Type B pancreatic cell (in vitro differentiated cells): ENCODE measurements at regions not wholly inside any gene's neighbourhood (a gene's known extent, or its start where the extent isn't known, plus 50 kb on each side); places are given as distances from the start of the nearest gene placed in this dataset.
A peak's percentile ranks its signal among the peaks of the same experiment; 100 is the strongest.

Source experiments
- DNase-seq: peaks from one replicate; pipeline ENCODE4 v3.0.0; 2021; ENCODE audit warnings: mixed read lengths; ENCODE audit not compliant: unreplicated experiment; ENCODE audit errors: extremely low spot score
- H3K27ac Mint-ChIP-seq: 2 replicates; pipeline ENCODE4 v1.8.0; 2021; ENCODE audit warnings: mild to moderate bottlenecking, mixed read lengths
- H3K27me3 Mint-ChIP-seq: 2 replicates; pipeline ENCODE4 v1.8.0; 2021; ENCODE audit warnings: mixed read lengths
- H3K36me3 Mint-ChIP-seq: 2 replicates; pipeline ENCODE4 v1.8.0; 2021; ENCODE audit warnings: mixed read lengths
- H3K4me1 Mint-ChIP-seq: one replicate; pipeline ENCODE4 v1.8.0; 2021; ENCODE audit warnings: mixed read lengths; ENCODE audit not compliant: unreplicated experiment
- H3K4me3 Mint-ChIP-seq: 2 replicates; pipeline ENCODE4 v1.8.0; 2021; ENCODE audit warnings: mild to moderate bottlenecking, mixed read lengths
- H3K9me3 Mint-ChIP-seq: 2 replicates; pipeline ENCODE4 v1.8.0; 2021; ENCODE audit warnings: mixed read lengths
- TF ChIP-seq, protein P1 (sequence below): fragments of 200-600 bp; sonication (generic); conservative IDR thresholded peaks from 2 replicates; pipeline ENCODE4 v1.5.0; 2021; ENCODE audit warnings: antibody characterized with exemption, mild to moderate bottlenecking

DNA sequence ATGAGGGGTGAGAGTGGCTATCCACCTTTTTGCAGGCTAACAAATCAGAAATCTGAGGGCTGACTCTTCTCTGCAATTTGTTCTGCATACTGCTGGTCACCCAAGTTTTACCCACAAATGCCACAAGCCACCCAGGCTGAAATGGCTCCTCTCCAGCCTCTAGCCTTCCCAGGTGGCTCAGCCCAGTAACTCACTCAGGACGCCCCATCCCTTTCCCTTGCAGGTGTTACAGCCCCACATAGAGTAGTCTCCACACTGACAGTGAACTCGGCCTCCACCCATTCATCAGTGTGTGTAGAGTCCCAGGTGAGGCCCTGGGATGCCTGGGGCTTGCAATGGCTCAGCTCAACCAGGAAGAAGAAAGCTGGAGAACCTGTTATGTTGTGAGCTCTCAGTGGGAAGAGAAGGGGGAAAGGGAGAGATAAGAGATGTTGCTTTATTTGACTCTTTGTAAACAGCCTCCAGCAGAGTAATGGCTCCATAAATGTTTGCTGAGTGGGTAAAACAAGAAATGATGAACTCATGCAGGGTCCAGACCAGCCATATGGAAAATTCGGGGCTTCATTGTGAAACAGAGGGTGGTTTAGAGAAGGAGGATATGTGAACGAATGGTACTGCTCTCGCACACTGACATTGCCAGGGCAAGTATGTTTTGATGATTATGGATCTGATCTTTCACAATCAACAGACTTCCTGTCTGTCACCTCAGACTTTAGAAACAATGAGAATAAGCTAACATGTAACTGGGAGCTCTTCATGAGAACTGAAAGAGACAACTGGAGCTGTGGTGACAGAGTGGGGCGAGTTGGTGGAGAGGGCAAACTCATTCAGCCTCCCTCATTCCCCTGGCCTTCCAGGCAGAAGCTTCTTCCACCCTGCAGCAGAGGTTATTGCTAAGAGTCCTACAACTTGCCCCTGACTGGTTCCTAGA, 74.2 kb upstream of the RFC3 start:
- Mint-ChIP-seq H3K36me3 (no peaks in the 10 kb centered on the region), H3K9me3 (peaks cover 5% of the 10 kb centered on the region), H3K4me3 (peak overlapping the region; percentile 66), H3K4me1 (no peaks in the 10 kb centered on the region), H3K27me3 (no peaks in the 10 kb centered on the region), H3K27ac (peak overlapping the region; percentile 88)
- DNase-seq, result no peak
- TF ChIP-seq, protein P1, sequence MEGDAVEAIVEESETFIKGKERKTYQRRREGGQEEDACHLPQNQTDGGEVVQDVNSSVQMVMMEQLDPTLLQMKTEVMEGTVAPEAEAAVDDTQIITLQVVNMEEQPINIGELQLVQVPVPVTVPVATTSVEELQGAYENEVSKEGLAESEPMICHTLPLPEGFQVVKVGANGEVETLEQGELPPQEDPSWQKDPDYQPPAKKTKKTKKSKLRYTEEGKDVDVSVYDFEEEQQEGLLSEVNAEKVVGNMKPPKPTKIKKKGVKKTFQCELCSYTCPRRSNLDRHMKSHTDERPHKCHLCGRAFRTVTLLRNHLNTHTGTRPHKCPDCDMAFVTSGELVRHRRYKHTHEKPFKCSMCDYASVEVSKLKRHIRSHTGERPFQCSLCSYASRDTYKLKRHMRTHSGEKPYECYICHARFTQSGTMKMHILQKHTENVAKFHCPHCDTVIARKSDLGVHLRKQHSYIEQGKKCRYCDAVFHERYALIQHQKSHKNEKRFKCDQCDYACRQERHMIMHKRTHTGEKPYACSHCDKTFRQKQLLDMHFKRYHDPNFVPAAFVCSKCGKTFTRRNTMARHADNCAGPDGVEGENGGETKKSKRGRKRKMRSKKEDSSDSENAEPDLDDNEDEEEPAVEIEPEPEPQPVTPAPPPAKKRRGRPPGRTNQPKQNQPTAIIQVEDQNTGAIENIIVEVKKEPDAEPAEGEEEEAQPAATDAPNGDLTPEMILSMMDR, result no peak

DNA sequence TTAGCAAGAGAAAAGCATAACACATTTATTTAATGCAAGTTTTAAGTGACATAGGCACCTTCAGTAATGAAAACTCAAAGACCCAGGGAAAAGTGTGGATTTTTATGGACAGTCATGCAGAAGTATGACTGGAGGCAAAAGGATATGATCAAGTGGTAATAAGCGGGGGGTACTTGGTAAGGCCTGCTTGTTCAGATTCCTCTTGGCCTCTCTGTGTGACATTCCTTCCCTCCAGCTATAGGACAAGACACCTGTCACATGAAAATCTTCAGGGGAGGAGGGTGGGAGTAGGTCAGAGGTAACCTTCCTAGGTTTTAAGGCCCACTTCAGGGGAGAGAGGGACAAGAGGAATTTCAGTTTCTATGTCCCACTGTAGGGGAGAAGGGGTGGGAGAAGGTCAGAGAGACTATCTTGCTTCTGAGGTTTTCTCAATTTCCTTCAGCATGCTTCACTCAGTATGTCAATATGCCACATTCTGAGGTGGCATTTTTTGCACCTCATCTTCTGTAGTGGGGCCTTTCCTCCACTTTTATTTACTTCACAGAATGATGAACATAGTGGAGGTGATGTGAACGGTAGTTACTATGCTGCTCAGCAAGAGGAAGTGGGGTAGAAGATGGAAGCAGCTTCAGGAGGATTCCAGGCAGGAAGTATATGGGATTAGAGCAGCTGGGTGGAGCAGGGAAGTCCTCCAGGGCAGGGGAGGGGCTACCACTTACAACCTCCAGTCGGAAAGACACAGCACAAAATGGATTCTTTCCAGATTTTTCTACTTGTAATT, 73.2 kb upstream of the RFC3 start:
- no peaks in the 10 kb centered on the region for H3K4me1 Mint-ChIP-seq
- H3K9me3 Mint-ChIP-seq, result peaks cover 5% of the 10 kb centered on the region
- no peak overlapping the region for H3K4me3 Mint-ChIP-seq
- H3K27ac Mint-ChIP-seq, result no peak overlapping the region
- no peaks in the 10 kb centered on the region for H3K27me3 Mint-ChIP-seq
- no peaks in the 10 kb centered on the region for H3K36me3 Mint-ChIP-seq
- TF ChIP-seq, protein P1, result no peak
- no peak for DNase-seq

DNA sequence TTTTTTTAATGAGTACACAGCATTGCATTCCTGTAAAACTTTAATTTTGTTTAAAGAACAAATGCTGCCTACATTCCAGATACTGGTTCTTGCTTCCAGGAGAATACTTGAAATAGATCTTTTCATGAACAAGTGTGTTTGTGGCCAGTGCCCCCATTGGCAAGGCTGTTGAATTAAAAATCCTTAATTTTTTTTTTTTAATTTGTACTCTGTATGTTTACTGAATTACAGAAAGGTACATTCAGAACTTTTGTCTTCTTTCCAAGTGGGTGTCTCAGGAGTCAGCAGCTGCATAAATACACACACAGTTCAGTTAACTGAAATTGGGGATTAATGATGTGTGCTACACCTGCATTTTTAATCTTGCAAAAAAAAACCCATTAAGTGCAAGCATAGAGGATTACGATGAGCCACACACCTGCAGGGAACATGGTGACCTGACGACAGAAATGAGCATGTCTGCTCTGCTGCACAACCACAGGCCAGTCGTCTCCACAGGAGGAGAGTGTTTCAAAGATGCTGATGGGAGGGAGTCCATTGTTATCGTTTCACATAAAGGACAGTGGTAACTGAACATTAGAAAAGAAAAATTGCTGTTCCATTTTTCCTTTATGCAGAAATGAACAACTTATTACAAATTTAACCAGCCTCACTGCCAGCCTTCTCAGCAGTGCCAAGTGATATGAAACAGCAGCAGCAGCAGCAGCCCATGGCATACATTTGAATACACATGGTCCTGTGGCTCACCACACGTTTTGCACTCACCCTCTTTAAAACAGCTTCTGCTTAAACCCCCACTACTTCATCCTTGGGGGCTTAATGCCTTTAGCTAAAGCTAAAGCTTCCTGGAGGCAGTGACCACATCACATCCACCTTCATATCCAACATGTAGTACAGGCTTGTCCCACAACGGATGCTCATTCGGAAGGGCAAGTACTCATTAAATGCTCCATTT, 72.3 kb upstream of the RFC3 start:
- no peaks in the 10 kb centered on the region for H3K4me1 Mint-ChIP-seq
- H3K27ac Mint-ChIP-seq, result no peak overlapping the region
- H3K36me3 Mint-ChIP-seq, result no peaks in the 10 kb centered on the region
- TF ChIP-seq, protein P1, result no peak
- peaks cover 5% of the 10 kb centered on the region for H3K9me3 Mint-ChIP-seq
- H3K4me3 Mint-ChIP-seq, result no peak overlapping the region
- no peak for DNase-seq
- no peaks in the 10 kb centered on the region for H3K27me3 Mint-ChIP-seq

DNA sequence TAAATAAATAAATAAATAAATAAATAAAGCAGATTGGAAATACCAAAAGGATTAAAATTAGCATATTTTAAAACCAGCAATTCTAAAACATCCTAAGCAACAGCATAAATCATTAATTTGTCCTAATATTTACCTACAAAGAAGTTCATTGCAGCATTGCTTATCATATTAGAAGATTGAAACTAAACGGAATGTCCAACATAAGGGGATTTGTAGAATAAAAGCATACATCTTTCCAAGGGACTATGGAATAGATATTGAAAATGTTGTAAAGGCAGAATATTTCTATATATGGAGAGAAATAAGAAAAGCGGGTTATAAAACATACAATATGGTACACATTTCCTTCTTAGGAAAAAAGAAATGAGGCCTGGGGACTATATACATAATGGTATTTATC, 71.1 kb upstream of the RFC3 start:
- Mint-ChIP-seq H3K36me3 (no peaks in the 10 kb centered on the region), H3K9me3 (peaks cover 5% of the 10 kb centered on the region), H3K27ac (no peak overlapping the region), H3K4me1 (no peaks in the 10 kb centered on the region), H3K4me3 (no peak overlapping the region), H3K27me3 (no peaks in the 10 kb centered on the region)
- TF ChIP-seq, protein P1, result no peak
- no peak for DNase-seq

DNA sequence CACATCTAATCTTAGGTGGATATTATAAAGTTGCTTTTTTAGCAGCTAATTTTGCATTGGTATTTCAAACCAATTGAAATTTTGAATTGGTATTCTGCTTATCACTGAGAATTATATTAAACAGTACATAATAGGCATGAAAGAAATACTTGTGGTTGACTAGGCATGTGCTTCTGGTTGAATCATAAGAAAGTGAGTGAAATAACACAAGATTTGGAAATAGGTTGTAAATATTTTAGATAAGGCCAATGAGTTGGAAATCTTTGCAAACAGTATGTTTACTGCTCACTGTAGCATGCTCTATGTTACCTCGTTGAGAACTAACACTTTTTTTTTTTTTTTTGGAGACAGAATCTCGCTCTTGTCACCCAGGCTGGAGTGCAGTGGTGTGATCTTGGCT, 66.8 kb upstream of the RFC3 start:
- no peaks in the 10 kb centered on the region for H3K9me3 Mint-ChIP-seq
- H3K36me3 Mint-ChIP-seq, result no peaks in the 10 kb centered on the region
- no peak overlapping the region for H3K4me3 Mint-ChIP-seq
- DNase-seq, result no peak
- TF ChIP-seq, protein P1, result no peak
- H3K4me1 Mint-ChIP-seq, result no peaks in the 10 kb centered on the region
- no peaks in the 10 kb centered on the region for H3K27me3 Mint-ChIP-seq
- no peak overlapping the region for H3K27ac Mint-ChIP-seq
